Calu3 (cell line): ENCODE measurements at regions not wholly inside any gene's neighbourhood (a gene's known extent, or its start where the extent isn't known, plus 50 kb on each side); places are given as distances from the start of the nearest gene placed in this dataset.
"Not testable (repeated sequence)": the region's sequence is repeated elsewhere in the genome, so short reads cannot be mapped to it uniquely, and the experiment has no call there.

Experiments
- BruUV-seq: library from RNA; stranded (reverse); fragments of 400-500 nt; replicated peaks from 2 replicates; lab custom pipeline; 2021; lab: Mats Ljungman, UMichigan
- CTCF ChIA-PET: fragments of 300-600 bp; sonication (Branson Sonifier 250); formaldehyde crosslinking; loops from one replicate; lab custom pipeline; 2022; ENCODE audit warnings: antibody characterized with exemption; lab: Charles Lee
- DNase-seq: peaks from one replicate; pipeline ENCODE4 v3.0.0; 2022
- H3K27ac Mint-ChIP-seq: one replicate; pipeline ENCODE4 v1.8.0; 2022; ENCODE audit warnings: mixed read lengths; ENCODE audit not compliant: unreplicated experiment
- H3K27me3 Mint-ChIP-seq: one replicate; pipeline ENCODE4 v1.8.0; 2022; ENCODE audit warnings: mixed read lengths; ENCODE audit not compliant: unreplicated experiment
- H3K36me3 Mint-ChIP-seq: one replicate; pipeline ENCODE4 v1.8.0; 2022; ENCODE audit warnings: mild to moderate bottlenecking, moderate library complexity, mixed read lengths; ENCODE audit not compliant: insufficient read depth, unreplicated experiment
- H3K4me1 Mint-ChIP-seq: one replicate; pipeline ENCODE4 v1.8.0; 2022; ENCODE audit warnings: mild to moderate bottlenecking, low read depth, mixed read lengths; ENCODE audit not compliant: unreplicated experiment
- H3K4me3 Mint-ChIP-seq: one replicate; pipeline ENCODE4 v1.8.0; 2022; ENCODE audit warnings: mild to moderate bottlenecking, low read depth, moderate library complexity, mixed read lengths; ENCODE audit not compliant: unreplicated experiment
- H3K9me3 Mint-ChIP-seq: one replicate; pipeline ENCODE4 v1.8.0; 2022; ENCODE audit warnings: low read depth, mixed read lengths; ENCODE audit not compliant: unreplicated experiment
- CTCF ChIP-seq: fragments of 200-600 bp; IDR thresholded peaks from one replicate; pipeline ENCODE4 v1.8.0; 2022; ENCODE audit warnings: antibody characterized with exemption; ENCODE audit not compliant: unreplicated experiment
- intact Hi-C: fragments of 100-400 bp; cut with micrococcal nuclease; formaldehyde crosslinking; loops from one replicate; pipeline ENCODE4 v1.10.0; 2022; ENCODE audit not compliant: unreplicated experiment

DNA sequence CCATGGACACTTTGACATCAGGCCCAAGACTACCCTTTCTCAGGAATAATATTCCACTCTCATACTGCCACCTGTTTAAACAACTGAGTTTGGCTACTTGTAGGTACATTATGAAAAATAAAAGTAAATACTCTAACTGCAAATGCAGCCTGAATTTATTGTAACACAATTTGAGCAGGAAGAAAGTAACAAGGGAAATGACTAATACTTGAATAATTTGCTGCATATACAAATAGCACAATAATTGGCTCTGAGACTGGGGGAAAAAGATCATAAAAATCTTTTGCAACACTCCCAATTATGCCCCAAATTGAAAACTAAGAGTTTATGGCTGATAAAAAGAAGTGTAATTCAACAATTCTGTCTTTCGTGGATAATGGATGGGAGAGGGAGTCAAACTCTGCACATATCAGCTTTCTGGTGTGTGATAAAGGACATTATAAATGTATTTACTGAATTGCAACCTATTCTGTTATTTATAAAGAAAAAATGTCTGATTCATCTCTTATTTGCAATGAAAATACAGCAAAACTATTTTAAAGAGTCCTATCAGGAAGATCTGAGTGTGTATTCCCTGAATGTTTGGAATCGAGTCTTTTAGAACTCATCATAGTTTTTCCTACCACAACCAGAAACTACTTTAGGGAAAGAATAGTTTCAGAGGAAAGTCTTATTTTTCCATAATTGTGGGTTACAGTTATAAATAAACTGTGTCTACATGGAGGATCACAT lies 359.0 kb downstream of the JRKL start:
- intact Hi-C loops: no loop called here

GRCh38 chr11:96751807-96752206 lies 362.0 kb downstream of the JRKL start:
- H3K4me3 Mint-ChIP-seq, H3K36me3 Mint-ChIP-seq, BruUV-seq, H3K9me3 Mint-ChIP-seq, intact Hi-C loops, H3K27ac Mint-ChIP-seq, CTCF ChIA-PET, DNase-seq: not testable (repeated sequence)
- peaks cover 12% of the 10 kb centered on the region for H3K27me3 Mint-ChIP-seq
- peaks cover 13% of the 10 kb centered on the region for H3K4me1 Mint-ChIP-seq

More for the DNA sequence above, 359.0 kb downstream of the JRKL start:
- peak overlapping the region; percentile 8 for H3K27ac Mint-ChIP-seq
- peaks cover 13% of the 10 kb centered on the region for H3K4me1 Mint-ChIP-seq
- no peaks in the 10 kb centered on the region for H3K9me3 Mint-ChIP-seq
- no peaks in the 10 kb centered on the region for H3K36me3 Mint-ChIP-seq
- H3K4me3 Mint-ChIP-seq: no peak overlapping the region
- no peak for DNase-seq
- no peaks in the 10 kb centered on the region for H3K27me3 Mint-ChIP-seq
- TF ChIP-seq CTCF: no peak
- BruUV-seq: no TSS peak
- CTCF ChIA-PET: no interaction called here

- Mint-ChIP-seq H3K4me3 (no peak overlapping the region), H3K27ac (no peak overlapping the region), H3K36me3 (no peaks in the 10 kb centered on the region), H3K4me1 (peaks cover 13% of the 10 kb centered on the region), H3K27me3 (peaks cover 12% of the 10 kb centered on the region), H3K9me3 (no peaks in the 10 kb centered on the region)
- CTCF ChIA-PET: no interaction called here
- intact Hi-C loops: no loop called here
- no TSS peak for BruUV-seq
- TF ChIP-seq CTCF: no peak
- DNase-seq: no peak
Measured at GRCh38 chr11:96752221-96752620, 362.4 kb downstream of the JRKL start.

DNA sequence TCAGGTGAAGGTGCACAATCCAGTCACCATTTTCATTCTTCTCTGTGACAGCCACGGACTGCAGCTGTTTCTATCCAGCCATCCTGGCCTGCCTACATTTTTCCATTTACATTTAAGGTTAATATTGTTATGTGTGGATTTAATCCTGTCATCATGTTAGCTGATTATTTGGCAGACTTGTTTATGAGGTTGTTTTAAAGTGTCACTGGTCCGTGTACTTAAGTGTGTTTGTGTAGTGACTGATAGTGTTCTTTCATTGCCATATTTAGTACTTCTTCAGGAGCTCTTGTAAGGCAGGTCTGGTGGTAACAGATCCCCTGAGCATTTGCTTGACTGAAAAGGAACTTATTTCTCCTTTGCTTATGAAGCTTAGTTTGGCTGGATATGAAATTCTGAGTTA lies 364.2 kb downstream of the JRKL start:
- DNase-seq: no peak
- TF ChIP-seq CTCF: no peak
- CTCF ChIA-PET: no interaction called here
- intact Hi-C loops: no loop called here
- Mint-ChIP-seq H3K27ac (no peak overlapping the region), H3K4me1 (peaks cover 2% of the 10 kb centered on the region), H3K4me3 (no peak overlapping the region), H3K9me3 (no peaks in the 10 kb centered on the region), H3K27me3 (peaks cover 12% of the 10 kb centered on the region), H3K36me3 (no peaks in the 10 kb centered on the region)
- BruUV-seq: no TSS peak

DNA sequence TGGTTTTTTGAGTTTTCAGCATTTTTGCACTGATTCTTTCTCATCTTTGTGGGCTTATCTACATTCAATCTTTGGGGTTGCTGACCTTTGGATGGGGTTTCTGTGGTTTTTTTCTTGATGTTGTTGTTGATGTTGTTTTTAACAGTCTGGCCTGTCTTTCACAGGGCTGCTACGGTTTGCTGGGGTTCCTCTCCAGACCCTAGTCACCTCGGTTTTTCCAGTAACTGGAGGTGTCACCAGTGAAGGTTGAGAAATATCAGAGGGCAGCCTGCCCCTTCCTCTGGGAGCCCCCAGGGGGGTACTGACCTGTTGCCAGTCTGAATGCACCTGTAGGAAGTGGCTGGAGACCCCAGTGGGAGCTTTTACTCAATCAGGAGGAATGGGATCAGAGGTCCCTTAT lies 365.4 kb downstream of the JRKL start:
- no peak overlapping the region for H3K27ac Mint-ChIP-seq
- BruUV-seq: no TSS peak
- intact Hi-C loops: no loop called here
- H3K4me3 Mint-ChIP-seq: no peak overlapping the region
- no peaks in the 10 kb centered on the region for H3K36me3 Mint-ChIP-seq
- DNase-seq: no peak
- H3K27me3 Mint-ChIP-seq: peaks cover 24% of the 10 kb centered on the region
- no peak for TF ChIP-seq CTCF
- H3K4me1 Mint-ChIP-seq: no peaks in the 10 kb centered on the region
- CTCF ChIA-PET: no interaction called here
- no peaks in the 10 kb centered on the region for H3K9me3 Mint-ChIP-seq
